ENCODE measurements at regions not wholly inside any gene's neighbourhood (a gene's known extent, or its start where the extent isn't known, plus 50 kb on each side); places are given as distances from the start of the nearest gene placed in this dataset.

GRCh38 chr12:131455581-131456110, 255.2 kb upstream of the SFSWAP start:
- Mint-ChIP-seq H3K9me3 (peaks cover 0 to 21% (median 6%) of the 10 kb centered on the region in 11 donors), H3K4me3 (no peak overlapping the region), H3K36me3 (no peaks in the 10 kb centered on the region), H3K27me3 (peaks cover 13 to 27% (median 16%) of the 10 kb centered on the region in 5 donors), H3K27ac (peak overlapping the region in 1 of 9 donors; percentile 18), H3K4me1 (peaks cover 0 to 7% (median 0%) of the 10 kb centered on the region in 7 donors)
- Histone ChIP-seq H3K27ac (ENCODE audit: low read depth, low read length) (no peak overlapping the region), H3K9me3 (ENCODE audit: control insufficient read depth in 2 of 3, low read length in 3 of 3) (no peaks in the 10 kb centered on the region), H3K27me3 (ENCODE audit: control insufficient read depth in 2 of 2, insufficient read depth in 2 of 2, low read length in 2 of 2) (no peaks in the 10 kb centered on the region), H3K36me3 (ENCODE audit: control insufficient read depth in 2 of 3, insufficient read depth in 3 of 3, low read length in 3 of 3) (no peaks in the 10 kb centered on the region), H3K4me3 (ENCODE audit: low read length) (no peak overlapping the region), H3K4me1 (ENCODE audit: control insufficient read depth in 2 of 2, insufficient read depth in 2 of 2, low read length in 2 of 2) (no peaks in the 10 kb centered on the region)
- ChIA-PET CTCF (no interaction called here), POLR2A (no interaction called here)
- no peak for DNase-seq
- intact Hi-C loops (cut with micrococcal nuclease) = no loop called here
- ATAC-seq = no peak

DNA sequence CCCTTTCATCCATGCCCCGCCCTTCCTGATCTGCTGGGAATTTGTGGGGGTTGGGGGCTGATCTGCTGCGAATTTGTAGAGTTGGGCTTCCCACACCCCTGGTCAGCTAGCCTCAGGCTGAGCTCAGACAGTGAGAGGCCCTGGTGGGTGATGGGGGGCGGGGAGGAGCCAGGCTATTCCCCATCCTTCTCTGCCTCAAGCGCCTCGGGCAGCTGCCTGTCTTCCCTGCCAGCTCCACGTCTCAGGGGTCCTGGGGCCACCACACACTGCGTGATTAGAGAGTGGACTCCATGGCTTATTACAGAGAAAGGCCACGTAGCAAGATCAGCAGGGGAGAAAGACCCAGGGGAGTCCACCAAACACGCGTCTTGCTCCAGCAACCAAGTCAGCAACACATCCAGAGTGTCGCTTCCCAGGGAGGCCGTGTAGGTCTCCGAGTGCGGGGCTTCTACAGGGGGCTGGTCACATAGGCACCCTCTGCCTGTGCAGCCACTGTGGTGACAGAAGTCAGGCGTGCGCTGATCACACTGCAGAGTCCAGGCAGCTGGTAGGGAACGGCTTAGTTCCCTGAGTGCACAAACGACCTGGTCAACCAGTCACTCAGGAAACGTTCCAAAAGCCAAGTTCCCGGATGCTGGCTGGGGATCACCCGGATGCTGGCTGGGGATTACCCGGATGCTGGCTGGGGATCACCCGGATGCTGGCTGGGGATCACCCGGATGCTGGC, 254.4 kb upstream of the SFSWAP start:
- DNase-seq = no peak
- no peaks in the 10 kb centered on the region for H3K27me3 ChIP-seq (ENCODE audit: control insufficient read depth in 2 of 2, insufficient read depth in 2 of 2, low read length in 2 of 2)
- intact Hi-C loops (cut with micrococcal nuclease) = no loop called here
- H3K27ac Mint-ChIP-seq = no peak overlapping the region
- H3K36me3 ChIP-seq (ENCODE audit: control insufficient read depth in 2 of 3, insufficient read depth in 3 of 3, low read length in 3 of 3) = no peaks in the 10 kb centered on the region
- H3K9me3 ChIP-seq (ENCODE audit: control insufficient read depth in 2 of 3, low read length in 3 of 3) = no peaks in the 10 kb centered on the region
- ChIA-PET CTCF (no interaction called here), POLR2A (no interaction called here)
- no peak overlapping the region for H3K4me3 ChIP-seq (ENCODE audit: low read length)
- H3K27me3 Mint-ChIP-seq = peaks cover 13 to 27% (median 16%) of the 10 kb centered on the region in 5 donors
- peaks cover 0 to 7% (median 0%) of the 10 kb centered on the region in 7 donors for H3K4me1 Mint-ChIP-seq
- H3K27ac ChIP-seq (ENCODE audit: low read depth, low read length) = no peak overlapping the region
- ATAC-seq = no peak
- peaks cover 0 to 12% (median 6%) of the 10 kb centered on the region in 11 donors for H3K9me3 Mint-ChIP-seq
- H3K4me1 ChIP-seq (ENCODE audit: control insufficient read depth in 2 of 2, insufficient read depth in 2 of 2, low read length in 2 of 2) = no peaks in the 10 kb centered on the region
- H3K4me3 Mint-ChIP-seq = no peak overlapping the region
- H3K36me3 Mint-ChIP-seq = no peaks in the 10 kb centered on the region

DNA sequence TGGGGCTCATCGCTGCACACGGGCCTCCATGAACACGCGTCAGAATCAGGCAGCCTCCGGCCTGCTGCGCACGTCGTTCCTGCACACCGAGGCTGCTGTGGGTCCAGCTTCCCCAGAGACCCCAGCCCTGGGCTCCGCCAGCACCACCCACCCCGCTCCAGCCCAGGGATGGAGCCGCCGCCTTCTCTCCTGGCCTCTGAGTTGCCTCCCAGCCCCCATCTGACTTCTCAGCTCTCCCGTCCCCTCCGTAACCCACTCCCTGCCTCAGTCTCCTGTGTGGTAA, 253.9 kb upstream of the SFSWAP start:
- Mint-ChIP-seq H3K9me3 (peaks cover 0 to 8% (median 1%) of the 10 kb centered on the region in 11 donors), H3K4me3 (no peak overlapping the region), H3K36me3 (no peaks in the 10 kb centered on the region), H3K27ac (no peak overlapping the region), H3K27me3 (peaks cover 9 to 22% (median 16%) of the 10 kb centered on the region in 5 donors), H3K4me1 (peaks cover 0 to 7% (median 0%) of the 10 kb centered on the region in 7 donors)
- H3K4me3 ChIP-seq (ENCODE audit: low read length) = no peak overlapping the region
- H3K27me3 ChIP-seq (ENCODE audit: control insufficient read depth in 2 of 2, insufficient read depth in 2 of 2, low read length in 2 of 2) = no peaks in the 10 kb centered on the region
- DNase-seq (no peak), ATAC-seq (no peak)
- intact Hi-C loops (cut with micrococcal nuclease) = no loop called here
- no peaks in the 10 kb centered on the region for H3K36me3 ChIP-seq (ENCODE audit: control insufficient read depth in 2 of 3, insufficient read depth in 3 of 3, low read length in 3 of 3)
- H3K27ac ChIP-seq (ENCODE audit: low read depth, low read length) = no peak overlapping the region
- no peaks in the 10 kb centered on the region for H3K4me1 ChIP-seq (ENCODE audit: control insufficient read depth in 2 of 2, insufficient read depth in 2 of 2, low read length in 2 of 2)
- ChIA-PET CTCF (no interaction called here), POLR2A (no interaction called here)
- H3K9me3 ChIP-seq (ENCODE audit: control insufficient read depth in 2 of 3, low read length in 3 of 3) = no peaks in the 10 kb centered on the region

GRCh38 chr12:131457331-131458047, 253.4 kb upstream of the SFSWAP start:
- DNase-seq = no peak
- peaks cover 0 to 4% (median 0%) of the 10 kb centered on the region in 7 donors for H3K4me1 Mint-ChIP-seq
- no peaks in the 10 kb centered on the region for H3K4me1 ChIP-seq (ENCODE audit: control insufficient read depth in 2 of 2, insufficient read depth in 2 of 2, low read length in 2 of 2)
- peaks cover 0 to 5% (median 0%) of the 10 kb centered on the region in 5 donors for H3K36me3 Mint-ChIP-seq
- H3K4me3 ChIP-seq (ENCODE audit: low read length) = no peak overlapping the region
- ChIA-PET POLR2A (no interaction called here), CTCF (no interaction called here)
- ATAC-seq = no peak
- H3K36me3 ChIP-seq (ENCODE audit: control insufficient read depth in 2 of 3, insufficient read depth in 3 of 3, low read length in 3 of 3) = no peaks in the 10 kb centered on the region
- H3K4me3 Mint-ChIP-seq = no peak overlapping the region
- H3K27ac ChIP-seq (ENCODE audit: low read depth, low read length) = no peak overlapping the region
- no peak overlapping the region for H3K27ac Mint-ChIP-seq
- peaks cover 0 to 7% (median 0%) of the 10 kb centered on the region in 11 donors for H3K9me3 Mint-ChIP-seq
- no peaks in the 10 kb centered on the region for H3K27me3 ChIP-seq (ENCODE audit: control insufficient read depth in 2 of 2, insufficient read depth in 2 of 2, low read length in 2 of 2)
- intact Hi-C loops (cut with micrococcal nuclease) = no loop called here
- H3K27me3 Mint-ChIP-seq = peaks cover 3 to 22% (median 16%) of the 10 kb centered on the region in 5 donors
- no peaks in the 10 kb centered on the region for H3K9me3 ChIP-seq (ENCODE audit: control insufficient read depth in 2 of 3, low read length in 3 of 3)

DNA sequence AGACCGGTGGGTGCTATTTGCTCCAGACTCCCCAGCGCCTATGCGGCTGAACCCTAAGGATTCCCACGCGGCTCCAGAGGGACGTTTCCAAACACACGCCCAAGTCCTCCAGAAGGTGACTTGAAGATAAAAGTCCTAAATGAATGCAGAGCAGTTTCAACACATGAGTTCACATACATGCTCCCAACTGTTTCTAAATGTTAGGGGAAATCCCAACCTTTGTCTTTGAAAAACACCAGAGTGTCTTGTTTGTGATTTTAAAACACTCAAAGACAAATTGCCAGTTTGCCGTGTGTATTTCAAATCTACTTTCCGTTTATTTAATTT, 252.9 kb upstream of the SFSWAP start:
- no peaks in the 10 kb centered on the region for H3K27me3 ChIP-seq (ENCODE audit: control insufficient read depth in 2 of 2, insufficient read depth in 2 of 2, low read length in 2 of 2)
- Mint-ChIP-seq H3K27ac (no peak overlapping the region), H3K9me3 (peaks cover 0 to 5% (median 0%) of the 10 kb centered on the region in 11 donors), H3K4me1 (peaks cover 0 to 4% (median 0%) of the 10 kb centered on the region in 7 donors), H3K27me3 (peaks cover 0 to 22% (median 16%) of the 10 kb centered on the region in 5 donors), H3K4me3 (no peak overlapping the region), H3K36me3 (peaks cover 0 to 6% (median 0%) of the 10 kb centered on the region in 5 donors)
- no peak for DNase-seq
- H3K9me3 ChIP-seq (ENCODE audit: control insufficient read depth in 2 of 3, low read length in 3 of 3) = no peaks in the 10 kb centered on the region
- ChIA-PET POLR2A (no interaction called here), CTCF (no interaction called here)
- no peaks in the 10 kb centered on the region for H3K4me1 ChIP-seq (ENCODE audit: control insufficient read depth in 2 of 2, insufficient read depth in 2 of 2, low read length in 2 of 2)
- intact Hi-C loops (cut with micrococcal nuclease) = no loop called here
- no peak overlapping the region for H3K4me3 ChIP-seq (ENCODE audit: low read length)
- no peak for ATAC-seq
- no peak overlapping the region for H3K27ac ChIP-seq (ENCODE audit: low read depth, low read length)
- H3K36me3 ChIP-seq (ENCODE audit: control insufficient read depth in 2 of 3, insufficient read depth in 3 of 3, low read length in 3 of 3) = no peaks in the 10 kb centered on the region

GRCh38 chr12:131458931-131459772, 251.7 kb upstream of the SFSWAP start:
- CTCF ChIA-PET = no interaction called here
- Histone ChIP-seq H3K27ac (ENCODE audit: low read depth, low read length) (no peak overlapping the region), H3K4me1 (ENCODE audit: control insufficient read depth in 2 of 2, insufficient read depth in 2 of 2, low read length in 2 of 2) (no peaks in the 10 kb centered on the region), H3K36me3 (ENCODE audit: control insufficient read depth in 2 of 3, insufficient read depth in 3 of 3, low read length in 3 of 3) (no peaks in the 10 kb centered on the region), H3K4me3 (ENCODE audit: low read length) (no peak overlapping the region), H3K9me3 (ENCODE audit: control insufficient read depth in 2 of 3, low read length in 3 of 3) (no peaks in the 10 kb centered on the region), H3K27me3 (ENCODE audit: control insufficient read depth in 2 of 2, insufficient read depth in 2 of 2, low read length in 2 of 2) (no peaks in the 10 kb centered on the region)
- intact Hi-C loops (cut with micrococcal nuclease) = no loop called here
- H3K4me3 Mint-ChIP-seq = no peak overlapping the region
- H3K27me3 Mint-ChIP-seq = peaks cover 0 to 22% (median 16%) of the 10 kb centered on the region in 5 donors
- DNase-seq (no peak), ATAC-seq (no peak)
- peaks cover 0 to 4% (median 0%) of the 10 kb centered on the region in 7 donors for H3K4me1 Mint-ChIP-seq
- H3K36me3 Mint-ChIP-seq = peaks cover 0 to 6% (median 0%) of the 10 kb centered on the region in 5 donors
- POLR2A ChIA-PET = no interaction called here
- peak overlapping the region in 1 of 9 donors; percentile 41 for H3K27ac Mint-ChIP-seq
- H3K9me3 Mint-ChIP-seq = peaks cover 0 to 5% (median 0%) of the 10 kb centered on the region in 11 donors

Data from naive thymus-derived CD4-positive, alpha-beta T cell (primary cell).